ENCODE measurements at regions not wholly inside any gene's neighbourhood (a gene's known extent, or its start where the extent isn't known, plus 50 kb on each side); places are given as distances from the start of the nearest gene placed in this dataset.

GRCh38 chr2:150690261-150690660, 202.8 kb upstream of the RND3 start:
- TF ChIP-seq CTCF (conservative IDR thresholded peaks at IDR 0.05) = no peak
- TF ChIP-seq EZH2 (IDR thresholded peaks at IDR 0.05; ENCODE audit: low read depth) = no peak

Measured in PC-9 (cell line).